SH-SY5Y (cell line): ENCODE measurements at regions not wholly inside any gene's neighbourhood (a gene's known extent, or its start where the extent isn't known, plus 50 kb on each side); places are given as distances from the start of the nearest gene placed in this dataset.

Experiments used
- GATA2 ChIP-seq: IDR thresholded peaks from 2 replicates; pipeline ENCODE4 v1.6.1; 2011; ENCODE audit warnings: mild to moderate bottlenecking, low read depth, low read length
- GATA3 ChIP-seq: IDR thresholded peaks from 2 replicates; pipeline ENCODE4 v1.6.1; 2011; ENCODE audit warnings: low read depth, mild to moderate bottlenecking, low read length, moderate library complexity

GRCh38 chr12:28604240-28604639 is 414.0 kb downstream of the CCDC91 start:
- TF ChIP-seq GATA3 = no peak
- TF ChIP-seq GATA2 = no peak
